GM23338 (cell line): ENCODE measurements at regions not wholly inside any gene's neighbourhood (a gene's known extent, or its start where the extent isn't known, plus 50 kb on each side); places are given as distances from the start of the nearest gene placed in this dataset.

ENCODE experiments used
- ATAC-seq: fragments of 200-7000 bp; cut with Tn5 transposase; 3 replicates; pipeline ENCODE4 v1.9.1; 2020
- DNase-seq: peaks from one replicate; pipeline ENCODE4 v3.0.0-alpha.2; 2015; ENCODE audit warnings: low spot score
- H2AFZ ChIP-seq: fragments of 200-600 bp; sonication (generic); 2 replicates; pipeline ENCODE4 v1.8.0; 2016; ENCODE audit warnings: antibody characterized with exemption, mild to moderate bottlenecking, moderate library complexity
- H3F3A ChIP-seq: fragments of 200-600 bp; sonication (generic); replicated peaks from 2 replicates; pipeline ENCODE4 v1.8.0; 2017; ENCODE audit warnings: antibody characterized with exemption, mixed run types, low read depth
- H3K27ac ChIP-seq: fragments of 200-600 bp; sonication (generic); 2 replicates; pipeline ENCODE4 v1.6.1; 2016; ENCODE audit warnings: low read depth
- H3K27me3 ChIP-seq: fragments of 200-600 bp; sonication (generic); 2 replicates; pipeline ENCODE4 v1.8.0; 2016; ENCODE audit warnings: mild to moderate bottlenecking, mixed run types, moderate library complexity; ENCODE audit not compliant: insufficient read depth
- H3K36me3 ChIP-seq: fragments of 200-600 bp; sonication (generic); 2 replicates; pipeline ENCODE4 v1.8.0; 2016; ENCODE audit warnings: mild to moderate bottlenecking; ENCODE audit not compliant: insufficient read depth
- H3K4me1 ChIP-seq: fragments of 200-600 bp; sonication (generic); 2 replicates; pipeline ENCODE4 v1.8.0; 2016; ENCODE audit warnings: mild to moderate bottlenecking, moderate library complexity; ENCODE audit not compliant: insufficient read depth
- H3K4me2 ChIP-seq: fragments of 200-600 bp; sonication (generic); 2 replicates; pipeline ENCODE4 v1.7.1; 2017; ENCODE audit warnings: mixed run types
- H3K4me3 ChIP-seq: fragments of 200-600 bp; sonication (generic); 2 replicates; pipeline ENCODE4 v1.6.1; 2016; ENCODE audit warnings: mixed run types
- H3K79me2 ChIP-seq: fragments of 200-600 bp; sonication (generic); replicated peaks from 2 replicates; pipeline ENCODE4 v1.8.0; 2017; ENCODE audit warnings: mild to moderate bottlenecking; ENCODE audit not compliant: insufficient read depth
- H3K9me2 ChIP-seq: fragments of 200-600 bp; sonication (generic); 2 replicates; pipeline ENCODE4 v1.8.0; 2017; ENCODE audit not compliant: insufficient read depth
- H4K20me1 ChIP-seq: fragments of 200-600 bp; sonication (generic); replicated peaks from 2 replicates; pipeline ENCODE4 v1.8.0; 2017; ENCODE audit warnings: mild to moderate bottlenecking; ENCODE audit not compliant: insufficient read depth
- H3K27ac Mint-ChIP-seq: 2 replicates; pipeline ENCODE4 v1.8.0; 2020; ENCODE audit warnings: inconsistent platforms, mild to moderate bottlenecking, moderate library complexity, mixed read lengths
- H3K27me3 Mint-ChIP-seq: 3 replicates; pipeline ENCODE4 v1.8.0; 2022; ENCODE audit warnings: low read depth, mild to moderate bottlenecking, moderate library complexity, mixed read lengths, inconsistent platforms; ENCODE audit not compliant: insufficient read depth, poor library complexity
- H3K36me3 Mint-ChIP-seq: 3 replicates; pipeline ENCODE4 v1.8.0; 2021; ENCODE audit warnings: low read depth, mild to moderate bottlenecking, inconsistent platforms, moderate library complexity, mixed read lengths
- H3K4me1 Mint-ChIP-seq: 3 replicates; pipeline ENCODE4 v1.8.0; 2020; ENCODE audit warnings: mild to moderate bottlenecking, inconsistent platforms, mixed read lengths
- H3K4me3 Mint-ChIP-seq: 3 replicates; pipeline ENCODE4 v1.8.0; 2021; ENCODE audit warnings: moderate library complexity, mild to moderate bottlenecking, inconsistent platforms, mixed read lengths
- H3K9me3 Mint-ChIP-seq: 3 replicates; pipeline ENCODE4 v1.8.0; 2020; ENCODE audit warnings: moderate library complexity, mild to moderate bottlenecking, inconsistent platforms, mixed read lengths
- CREB1 ChIP-seq: fragments of 250-450 bp; sonication (Bioruptor Pico); IDR thresholded peaks from 2 replicates; pipeline ENCODE4 v1.5.0; 2020; ENCODE audit warnings: low read depth, mild to moderate bottlenecking, moderate library complexity
- CTCF ChIP-seq, 2 experiments: fragments of 200-600 bp in 1 of 2; sonication (generic) in 1 of 2; conservative IDR thresholded peaks; 2 replicates each; pipeline versions ENCODE4 v1.5.1 to v1.6.1; 2016 to 2017; ENCODE audit warnings: antibody characterized with exemption in 2 of 2, low read depth in 2 of 2, mild to moderate bottlenecking in 2 of 2, moderate library complexity in 1 of 2
- ETS1 ChIP-seq: IDR thresholded peaks from 2 replicates; pipeline ENCODE4 v1.6.1; 2016; ENCODE audit warnings: antibody characterized with exemption
- EZH2 ChIP-seq: fragments of 200-600 bp; sonication (generic); IDR thresholded peaks from one replicate; pipeline ENCODE4 v1.8.0; 2017; ENCODE audit warnings: antibody characterized with exemption, mild to moderate bottlenecking, low read depth; ENCODE audit not compliant: unreplicated experiment
- EZH2phosphoT487 ChIP-seq: fragments of 200-600 bp; sonication (generic); IDR thresholded peaks from one replicate; pipeline ENCODE4 v1.8.1; 2018; ENCODE audit warnings: antibody characterized with exemption; ENCODE audit not compliant: unreplicated experiment
- JUNB ChIP-seq: IDR thresholded peaks from one replicate; pipeline ENCODE4 v1.6.1; 2016; ENCODE audit warnings: antibody characterized with exemption; ENCODE audit not compliant: unreplicated experiment
- NANOG ChIP-seq: IDR thresholded peaks from 2 replicates; pipeline ENCODE4 v1.6.1; 2016; ENCODE audit warnings: antibody characterized with exemption, borderline replicate concordance
- POLR2AphosphoS5 ChIP-seq: IDR thresholded peaks from 2 replicates; pipeline ENCODE4 v1.6.1; 2016; ENCODE audit warnings: antibody characterized with exemption, low read depth
- REST ChIP-seq: IDR thresholded peaks from one replicate; pipeline ENCODE4 v1.6.1; 2018; ENCODE audit warnings: antibody characterized with exemption; ENCODE audit not compliant: unreplicated experiment
- STAT1 ChIP-seq: IDR thresholded peaks from one replicate; pipeline ENCODE4 v1.6.1; 2016; ENCODE audit warnings: antibody characterized with exemption; ENCODE audit not compliant: unreplicated experiment
- ZNF114 ChIP-seq: fragments of 250-450 bp; sonication (Bioruptor Pico); IDR thresholded peaks from 2 replicates; pipeline ENCODE4 v1.5.0; 2020; ENCODE audit warnings: mild to moderate bottlenecking, moderate library complexity
- ZNF331 ChIP-seq: fragments of 250-450 bp; sonication (Bioruptor Pico); IDR thresholded peaks from 2 replicates; pipeline ENCODE4 v1.5.0; 2020; ENCODE audit warnings: low read depth, mild to moderate bottlenecking, moderate library complexity
- ZNF462 ChIP-seq: fragments of 250-450 bp; sonication (Bioruptor Pico); IDR thresholded peaks from 2 replicates; pipeline ENCODE4 v1.5.0; 2020; ENCODE audit warnings: mild to moderate bottlenecking, moderate library complexity

- Histone ChIP-seq H3K79me2 (no peaks in the 10 kb centered on the region), H3K36me3 (no peaks in the 10 kb centered on the region), H3K4me3 (no peak overlapping the region), H3K27me3 (no peaks in the 10 kb centered on the region), H2AFZ (no peak overlapping the region), H3F3A (no peaks in the 10 kb centered on the region), H4K20me1 (no peaks in the 10 kb centered on the region), H3K4me2 (no peak overlapping the region), H3K9me2 (no peaks in the 10 kb centered on the region), H3K4me1 (no peaks in the 10 kb centered on the region), H3K27ac (no peak overlapping the region)
- TF ChIP-seq NANOG (no peak), EZH2phosphoT487 (no peak), JUNB (no peak), EZH2 (no peak), ZNF331 (CRISPR knock-in tag) (no peak), CTCF (conservative IDR thresholded peaks at IDR 0.05; ENCODE audit: low read depth in 2 of 2) (no peak), STAT1 (no peak), REST (no peak), ETS1 (no peak), ZNF462 (CRISPR knock-in tag) (no peak), ZNF114 (no peak), CREB1 (CRISPR knock-in tag) (no peak), POLR2AphosphoS5 (no peak)
- ATAC-seq (no peak), DNase-seq (no peak)
- Mint-ChIP-seq H3K36me3 (no peaks in the 10 kb centered on the region), H3K27me3 (peaks cover 4% of the 10 kb centered on the region), H3K4me1 (peaks cover under 1% of the 10 kb centered on the region; the same call in 2 of the 3 replicates), H3K27ac (no peak overlapping the region), H3K9me3 (no peaks in the 10 kb centered on the region), H3K4me3 (no peak overlapping the region)
These were observed 54.2 kb downstream of the FOXI1 start for GRCh38 chr5:170159947-170160346.
